ENCODE measurements at regions not wholly inside any gene's neighbourhood (a gene's known extent, or its start where the extent isn't known, plus 50 kb on each side); places are given as distances from the start of the nearest gene placed in this dataset.

GRCh38 chr13:47457626-47458025 is 543.4 kb downstream of the SUCLA2 start:
- TF ChIP-seq CTCF (IDR thresholded peaks at IDR 0.05; ENCODE audit: insufficient read depth, low read length, poor library complexity, severe bottlenecking) (no peak), EZH2phosphoT487 (conservative IDR thresholded peaks at IDR 0.05; ENCODE audit: low read length) (no peak)
